IMR-90 (cell line): ENCODE measurements at regions not wholly inside any gene's neighbourhood (a gene's known extent, or its start where the extent isn't known, plus 50 kb on each side); places are given as distances from the start of the nearest gene placed in this dataset.

Experiments used
- SMC3 ChIP-seq: fragments of 150-350 bp; IDR thresholded peaks from 2 replicates; pipeline ENCODE4 v1.6.1; 2016; ENCODE audit warnings: low read depth, mild to moderate bottlenecking, antibody characterized with exemption, low read length, moderate library complexity
- TF ChIP-seq, protein P1 (sequence below): conservative IDR thresholded peaks from 2 replicates; pipeline ENCODE4 v1.5.1; 2012; ENCODE audit warnings: mild to moderate bottlenecking, low read depth, low read length, improper control_type of control experiment

DNA sequence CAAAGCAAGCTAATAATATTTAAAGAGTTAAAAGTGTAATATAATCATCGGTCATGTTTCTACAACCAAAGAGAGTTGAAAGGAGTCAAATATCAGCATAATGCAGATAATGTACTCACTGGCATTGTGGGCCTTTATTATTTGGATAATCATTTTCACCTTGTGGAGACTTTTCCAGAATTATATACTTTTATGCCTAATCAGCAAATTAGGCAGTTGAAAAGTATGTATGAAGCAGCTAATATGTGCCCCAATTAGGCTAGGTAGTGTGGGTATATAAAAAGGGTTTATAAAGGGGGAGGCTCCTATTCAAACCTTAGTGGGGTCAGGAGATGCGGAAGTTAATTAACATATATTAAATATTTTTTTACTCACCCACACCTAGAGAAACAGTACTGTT lies 102.8 kb upstream of the HNRNPU start:
- no peak for TF ChIP-seq SMC3
- TF ChIP-seq, protein P1, sequence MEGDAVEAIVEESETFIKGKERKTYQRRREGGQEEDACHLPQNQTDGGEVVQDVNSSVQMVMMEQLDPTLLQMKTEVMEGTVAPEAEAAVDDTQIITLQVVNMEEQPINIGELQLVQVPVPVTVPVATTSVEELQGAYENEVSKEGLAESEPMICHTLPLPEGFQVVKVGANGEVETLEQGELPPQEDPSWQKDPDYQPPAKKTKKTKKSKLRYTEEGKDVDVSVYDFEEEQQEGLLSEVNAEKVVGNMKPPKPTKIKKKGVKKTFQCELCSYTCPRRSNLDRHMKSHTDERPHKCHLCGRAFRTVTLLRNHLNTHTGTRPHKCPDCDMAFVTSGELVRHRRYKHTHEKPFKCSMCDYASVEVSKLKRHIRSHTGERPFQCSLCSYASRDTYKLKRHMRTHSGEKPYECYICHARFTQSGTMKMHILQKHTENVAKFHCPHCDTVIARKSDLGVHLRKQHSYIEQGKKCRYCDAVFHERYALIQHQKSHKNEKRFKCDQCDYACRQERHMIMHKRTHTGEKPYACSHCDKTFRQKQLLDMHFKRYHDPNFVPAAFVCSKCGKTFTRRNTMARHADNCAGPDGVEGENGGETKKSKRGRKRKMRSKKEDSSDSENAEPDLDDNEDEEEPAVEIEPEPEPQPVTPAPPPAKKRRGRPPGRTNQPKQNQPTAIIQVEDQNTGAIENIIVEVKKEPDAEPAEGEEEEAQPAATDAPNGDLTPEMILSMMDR = no peak
